ENCODE measurements at regions not wholly inside any gene's neighbourhood (a gene's known extent, or its start where the extent isn't known, plus 50 kb on each side); places are given as distances from the start of the nearest gene placed in this dataset.

GRCh38 chr4:10184041-10184440, 67.4 kb upstream of the WDR1 start:
- TF ChIP-seq CTCF (IDR thresholded peaks at IDR 0.05) (no peak), POLR2A (IDR thresholded peaks at IDR 0.05) (no peak)

Data from uterus (tissue), 2 donors.